ENCODE measurements at regions not wholly inside any gene's neighbourhood (a gene's known extent, or its start where the extent isn't known, plus 50 kb on each side); places are given as distances from the start of the nearest gene placed in this dataset.

DNA sequence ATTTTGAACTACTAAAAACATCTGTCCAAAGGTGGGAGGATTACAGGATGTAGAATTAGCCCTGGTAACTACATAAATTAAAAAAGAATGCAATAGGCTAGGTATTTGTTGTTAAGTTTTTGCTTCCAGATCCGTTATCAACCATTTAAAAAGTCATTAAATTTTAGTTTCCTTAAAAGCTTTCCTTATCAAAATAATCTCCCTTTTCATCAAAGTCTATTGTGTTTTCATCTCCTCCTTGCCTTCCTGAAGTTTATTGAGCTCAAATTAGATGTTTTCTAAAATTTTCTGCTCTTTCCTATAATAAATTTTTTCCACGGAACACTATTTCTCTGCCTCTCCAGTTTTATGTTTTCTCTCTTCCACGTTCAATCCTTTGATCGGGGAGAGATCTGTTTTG lies 108.6 kb downstream of the MEX3B start:
- H3K79me2 ChIP-seq (ENCODE audit: control insufficient read depth, insufficient read depth, low read length) = no peaks in the 10 kb centered on the region
- no peaks in the 10 kb centered on the region for H4K20me1 ChIP-seq (replicated peaks; ENCODE audit: control insufficient read depth, insufficient read depth, low read length)
- no peak overlapping the region for H3K27ac ChIP-seq (ENCODE audit: extremely low read depth, low read depth, low read length)
- H3K4me2 ChIP-seq (ENCODE audit: insufficient read depth, low read length) = no peak overlapping the region
- peaks cover 4% of the 10 kb centered on the region; the same call in 1 of the 2 replicates for H3K9me3 ChIP-seq (replicated peaks; ENCODE audit: control insufficient read depth, insufficient read depth, low read depth, low read length)
- no peak overlapping the region for H3K9ac ChIP-seq (ENCODE audit: insufficient read depth in 1 of 2, low read depth in 2 of 2, low read length in 2 of 2)
- H3K9me1 ChIP-seq (ENCODE audit: control insufficient read depth, insufficient read depth, low read length) = no peaks in the 10 kb centered on the region
- in situ Hi-C loops (cut with MboI) = loop anchor here (10.0 kb wide), 1 partner anchor 442 kb away; no protein-coding TSS in a partner anchor
- POLR2A ChIA-PET = no interaction called here
- no peak for FAIRE-seq
- no peaks in the 10 kb centered on the region for H3K27me3 ChIP-seq (ENCODE audit: control insufficient read depth in 2 of 2, insufficient read depth in 2 of 2, low read length in 2 of 2)
- no peak for DNase-seq (ENCODE audit: extremely low read depth in 1 of 4, low spot score in 3 of 4)
- TF ChIP-seq ZNF184 (CRISPR knock-in tag; IDR thresholded peaks at IDR 0.05) (no peak), TCFL5 (CRISPR knock-in tag; conservative IDR thresholded peaks at IDR 0.05) (no peak), TAF1 (IDR thresholded peaks at IDR 0.05; ENCODE audit: control insufficient read depth, extremely low read depth, insufficient read depth, low read length, severe bottlenecking) (no peak), SNRNP70 (optimal IDR thresholded peaks at IDR 0.05; ENCODE audit: low read depth, low read length) (no peak), ZBTB34 (CRISPR knock-in tag; IDR thresholded peaks at IDR 0.05) (no peak), RBFOX2 (IDR thresholded peaks at IDR 0.05; ENCODE audit: low read depth, low read length) (no peak), FOXJ2 (tag; IDR thresholded peaks at IDR 0.05) (no peak)
- TF ChIP-seq, protein P1, sequence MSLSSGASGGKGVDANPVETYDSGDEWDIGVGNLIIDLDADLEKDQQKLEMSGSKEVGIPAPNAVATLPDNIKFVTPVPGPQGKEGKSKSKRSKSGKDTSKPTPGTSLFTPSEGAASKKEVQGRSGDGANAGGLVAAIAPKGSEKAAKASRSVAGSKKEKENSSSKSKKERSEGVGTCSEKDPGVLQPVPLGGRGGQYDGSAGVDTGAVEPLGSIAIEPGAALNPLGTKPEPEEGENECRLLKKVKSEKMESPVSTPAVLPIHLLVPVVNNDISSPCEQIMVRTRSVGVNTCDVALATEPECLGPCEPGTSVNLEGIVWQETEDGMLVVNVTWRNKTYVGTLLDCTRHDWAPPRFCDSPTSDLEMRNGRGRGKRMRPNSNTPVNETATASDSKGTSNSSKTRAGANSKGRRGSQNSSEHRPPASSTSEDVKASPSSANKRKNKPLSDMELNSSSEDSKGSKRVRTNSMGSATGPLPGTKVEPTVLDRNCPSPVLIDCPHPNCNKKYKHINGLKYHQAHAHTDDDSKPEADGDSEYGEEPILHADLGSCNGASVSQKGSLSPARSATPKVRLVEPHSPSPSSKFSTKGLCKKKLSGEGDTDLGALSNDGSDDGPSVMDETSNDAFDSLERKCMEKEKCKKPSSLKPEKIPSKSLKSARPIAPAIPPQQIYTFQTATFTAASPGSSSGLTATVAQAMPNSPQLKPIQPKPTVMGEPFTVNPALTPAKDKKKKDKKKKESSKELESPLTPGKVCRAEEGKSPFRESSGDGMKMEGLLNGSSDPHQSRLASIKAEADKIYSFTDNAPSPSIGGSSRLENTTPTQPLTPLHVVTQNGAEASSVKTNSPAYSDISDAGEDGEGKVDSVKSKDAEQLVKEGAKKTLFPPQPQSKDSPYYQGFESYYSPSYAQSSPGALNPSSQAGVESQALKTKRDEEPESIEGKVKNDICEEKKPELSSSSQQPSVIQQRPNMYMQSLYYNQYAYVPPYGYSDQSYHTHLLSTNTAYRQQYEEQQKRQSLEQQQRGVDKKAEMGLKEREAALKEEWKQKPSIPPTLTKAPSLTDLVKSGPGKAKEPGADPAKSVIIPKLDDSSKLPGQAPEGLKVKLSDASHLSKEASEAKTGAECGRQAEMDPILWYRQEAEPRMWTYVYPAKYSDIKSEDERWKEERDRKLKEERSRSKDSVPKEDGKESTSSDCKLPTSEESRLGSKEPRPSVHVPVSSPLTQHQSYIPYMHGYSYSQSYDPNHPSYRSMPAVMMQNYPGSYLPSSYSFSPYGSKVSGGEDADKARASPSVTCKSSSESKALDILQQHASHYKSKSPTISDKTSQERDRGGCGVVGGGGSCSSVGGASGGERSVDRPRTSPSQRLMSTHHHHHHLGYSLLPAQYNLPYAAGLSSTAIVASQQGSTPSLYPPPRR (CRISPR knock-in tag; IDR thresholded peaks at IDR 0.05; ENCODE audit: borderline replicate concordance) = no peak
- H3K36me3 ChIP-seq (ENCODE audit: control insufficient read depth, insufficient read depth, low read length) = no peaks in the 10 kb centered on the region
- CTCF ChIA-PET (ENCODE audit: low intra/inter-chr PET ratio) = interaction anchor here (0.6 kb wide), 1 partner anchor 67 kb away, joined by 3 read pairs; no protein-coding TSS in a partner anchor
- ATAC-seq = no peak
- WGBS (ENCODE audit: insufficient coverage, low coverage, missing lambda C conversion rate) = 50% methylated on average over 4 of the region's 4 CpGs
- BruUV-seq (replicated peaks) = no TSS peak
- H2AFZ ChIP-seq (ENCODE audit: low read depth, low read length) = 0 out of 2 replicates have a peak overlapping the region, but pooled peaks have one; percentile 0
- no peak overlapping the region for H3K4me3 ChIP-seq
- H3K4me1 ChIP-seq (replicated peaks in 1 of 2; ENCODE audit: control insufficient read depth in 2 of 2, insufficient read depth in 2 of 2, low read length in 2 of 2) = peaks cover 7 to 22% of the 10 kb centered on the region in 2 experiments
- intact Hi-C loops (cut with micrococcal nuclease) = loop anchor here (10.0 kb wide), 1 partner anchor 662 kb away; no protein-coding TSS in a partner anchor
